22Rv1 (cell line): ENCODE measurements at regions not wholly inside any gene's neighbourhood (a gene's known extent, or its start where the extent isn't known, plus 50 kb on each side); places are given as distances from the start of the nearest gene placed in this dataset.

Source experiments
- CTCF ChIP-seq: fragments of 450-650 bp; IDR thresholded peaks from 2 replicates; pipeline ENCODE4 v1.5.1; 2017; ENCODE audit warnings: mild to moderate bottlenecking
- ZFX ChIP-seq: fragments of 450-650 bp; IDR thresholded peaks from 2 replicates; pipeline ENCODE4 v1.6.1; 2017; ENCODE audit warnings: antibody characterized with exemption, borderline replicate concordance

- TF ChIP-seq CTCF, result no peak
- no peak for TF ChIP-seq ZFX
Measured at GRCh38 chr1:59162665-59163064, 134.2 kb upstream of the FGGY start.
